ENCODE measurements at regions not wholly inside any gene's neighbourhood (a gene's known extent, or its start where the extent isn't known, plus 50 kb on each side); places are given as distances from the start of the nearest gene placed in this dataset.
"Not testable (repeated sequence)": the region's sequence is repeated elsewhere in the genome, so short reads cannot be mapped to it uniquely, and the experiment has no call there.

DNA sequence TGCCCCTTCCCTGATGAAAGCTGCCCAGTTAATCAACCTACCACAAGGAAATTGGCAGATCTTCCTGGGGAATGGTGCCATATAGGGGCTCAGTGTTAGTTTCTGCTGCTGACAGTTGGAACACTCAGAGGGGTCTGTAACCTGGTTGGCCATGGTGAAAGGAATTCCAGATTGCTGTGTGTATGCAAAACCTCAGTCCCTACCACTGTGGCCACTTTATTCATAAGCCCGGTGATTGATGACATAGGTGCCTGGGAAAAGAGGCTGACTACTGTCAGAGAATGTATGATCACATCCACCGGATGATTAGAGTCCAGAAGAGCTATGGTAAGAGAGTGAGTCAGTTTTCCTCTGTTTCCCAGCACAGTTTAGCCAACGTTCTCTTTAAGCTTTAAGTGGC is 363.9 kb upstream of the NPAP1 start:
- ATAC-seq; DNase-seq (ENCODE audit: low read depth in 1 of 2, low spot score in 1 of 2); H3K27ac ChIP-seq; CTCF ChIA-PET; H3K4me2 ChIP-seq; H3K4me3 ChIP-seq; POLR2A ChIA-PET; FAIRE-seq; H3K4me1 ChIP-seq; H3K9me3 ChIP-seq: not testable (repeated sequence)
- WGBS (ENCODE audit: missing lambda C conversion rate): 22% methylated on average over 3 of the region's 3 CpGs

DNA sequence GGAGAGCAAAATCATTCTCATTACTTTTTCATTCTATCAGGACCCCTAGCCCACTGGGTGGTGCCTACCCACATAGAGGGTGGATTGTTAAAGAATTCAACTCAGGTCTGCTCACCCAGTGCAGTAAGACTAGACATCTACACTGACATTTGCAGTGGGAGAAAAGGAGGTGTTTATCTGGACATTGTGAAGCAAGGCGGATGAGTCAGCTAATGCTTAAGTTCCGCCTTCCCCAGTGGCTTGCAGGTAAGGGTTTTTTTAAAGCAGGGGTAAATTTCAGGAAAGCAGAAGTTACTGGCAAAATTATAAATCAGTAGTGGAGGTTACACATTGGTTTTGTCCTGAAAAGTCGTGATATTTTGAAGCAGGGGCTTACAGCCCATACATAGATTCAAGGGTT is 359.2 kb upstream of the NPAP1 start:
- H3K4me1 ChIP-seq; FAIRE-seq; ATAC-seq; H3K27ac ChIP-seq; H3K9me3 ChIP-seq; CTCF ChIA-PET; H3K4me3 ChIP-seq; H3K4me2 ChIP-seq; DNase-seq (ENCODE audit: low read depth in 1 of 2, low spot score in 1 of 2); POLR2A ChIA-PET: not testable (repeated sequence)
- WGBS (ENCODE audit: missing lambda C conversion rate): 26% methylated on average over 3 of the region's 3 CpGs

DNA sequence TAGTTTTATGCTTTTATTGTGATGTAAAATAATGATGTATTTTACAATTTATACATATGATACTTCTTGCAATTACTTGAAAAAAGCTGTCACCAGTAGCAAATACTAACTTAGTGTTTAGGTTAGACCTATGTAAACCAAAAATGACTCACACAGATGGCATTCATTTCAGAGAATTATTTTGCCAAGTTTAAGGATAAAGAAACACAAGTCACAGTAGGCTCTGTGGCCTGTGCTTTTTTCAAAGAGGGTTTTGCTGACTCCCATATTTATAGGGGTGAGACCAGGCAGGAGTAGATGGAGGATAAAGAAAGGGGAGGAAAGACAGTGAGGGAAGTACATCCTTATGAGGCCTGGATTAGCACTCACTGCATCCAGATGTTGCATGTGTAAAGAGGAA is 356.6 kb upstream of the NPAP1 start:
- H3K4me1 ChIP-seq: no peaks in the 10 kb centered on the region
- no peak overlapping the region for H3K27ac ChIP-seq
- POLR2A ChIA-PET: no interaction called here
- peak; percentile 59 for FAIRE-seq
- CTCF ChIA-PET: no interaction called here
- no peak overlapping the region for H3K4me3 ChIP-seq
- H3K9me3 ChIP-seq: no peaks in the 10 kb centered on the region
- no peak for TF ChIP-seq SMC3 (IDR thresholded peaks at IDR 0.05)
- TF ChIP-seq HOXB13 (CRISPR knock-in tag; IDR thresholded peaks at IDR 0.05; ENCODE audit: low read depth): no peak
- TF ChIP-seq NFE2L2 (conservative IDR thresholded peaks at IDR 0.05; ENCODE audit: low read length): no peak
- TF ChIP-seq POLR2AphosphoS2 (conservative IDR thresholded peaks at IDR 0.05; ENCODE audit: low read length): no peak
- no peak for TF ChIP-seq POLR2A (IDR thresholded peaks at IDR 0.05; ENCODE audit: low read length)
- TF ChIP-seq CHD2 (IDR thresholded peaks at IDR 0.05; ENCODE audit: low read length, partially characterized antibody): no peak
- TF ChIP-seq, protein P1, sequence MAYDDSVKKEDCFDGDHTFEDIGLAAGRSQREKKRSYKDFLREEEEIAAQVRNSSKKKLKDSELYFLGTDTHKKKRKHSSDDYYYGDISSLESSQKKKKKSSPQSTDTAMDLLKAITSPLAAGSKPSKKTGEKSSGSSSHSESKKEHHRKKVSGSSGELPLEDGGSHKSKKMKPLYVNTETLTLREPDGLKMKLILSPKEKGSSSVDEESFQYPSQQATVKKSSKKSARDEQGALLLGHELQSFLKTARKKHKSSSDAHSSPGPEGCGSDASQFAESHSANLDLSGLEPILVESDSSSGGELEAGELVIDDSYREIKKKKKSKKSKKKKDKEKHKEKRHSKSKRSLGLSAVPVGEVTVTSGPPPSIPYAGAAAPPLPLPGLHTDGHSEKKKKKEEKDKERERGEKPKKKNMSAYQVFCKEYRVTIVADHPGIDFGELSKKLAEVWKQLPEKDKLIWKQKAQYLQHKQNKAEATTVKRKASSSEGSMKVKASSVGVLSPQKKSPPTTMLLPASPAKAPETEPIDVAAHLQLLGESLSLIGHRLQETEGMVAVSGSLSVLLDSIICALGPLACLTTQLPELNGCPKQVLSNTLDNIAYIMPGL (CRISPR knock-in tag; IDR thresholded peaks at IDR 0.05; ENCODE audit: borderline replicate concordance): no peak
- TF ChIP-seq, protein P2, sequence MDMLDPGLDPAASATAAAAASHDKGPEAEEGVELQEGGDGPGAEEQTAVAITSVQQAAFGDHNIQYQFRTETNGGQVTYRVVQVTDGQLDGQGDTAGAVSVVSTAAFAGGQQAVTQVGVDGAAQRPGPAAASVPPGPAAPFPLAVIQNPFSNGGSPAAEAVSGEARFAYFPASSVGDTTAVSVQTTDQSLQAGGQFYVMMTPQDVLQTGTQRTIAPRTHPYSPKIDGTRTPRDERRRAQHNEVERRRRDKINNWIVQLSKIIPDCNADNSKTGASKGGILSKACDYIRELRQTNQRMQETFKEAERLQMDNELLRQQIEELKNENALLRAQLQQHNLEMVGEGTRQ (IDR thresholded peaks at IDR 0.05): no peak
- no peak for TF ChIP-seq EP300 (IDR thresholded peaks at IDR 0.05)
- TF ChIP-seq MAFK (IDR thresholded peaks at IDR 0.05; ENCODE audit: partially characterized antibody): no peak
- ATAC-seq: no peak
- DNase-seq (ENCODE audit: low read depth in 1 of 2, low spot score in 1 of 2): no peak
- no peak overlapping the region for H3K4me2 ChIP-seq

DNA sequence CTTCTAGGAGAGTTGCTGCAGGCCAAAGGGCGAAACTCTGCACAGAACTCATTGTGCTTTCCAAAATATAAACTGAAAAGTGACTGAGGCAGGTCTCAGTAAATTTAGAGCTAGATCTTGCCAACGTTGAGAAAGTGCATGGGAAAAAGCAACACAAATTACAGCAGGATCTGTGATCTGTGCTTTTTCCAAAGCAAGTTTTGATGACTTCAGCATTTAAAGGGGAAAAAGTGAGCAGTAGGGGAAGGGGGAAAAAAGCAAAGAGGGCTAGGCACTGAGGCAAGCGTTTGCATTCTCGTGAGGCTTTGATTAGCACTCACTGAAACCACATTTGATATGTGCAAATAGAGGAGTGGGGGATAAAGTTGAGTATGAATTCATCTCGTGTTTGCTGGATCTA is 351.5 kb upstream of the NPAP1 start:
- DNase-seq (ENCODE audit: low read depth in 1 of 2, low spot score in 1 of 2); H3K4me1 ChIP-seq; CTCF ChIA-PET; H3K9me3 ChIP-seq; H3K4me2 ChIP-seq; FAIRE-seq; H3K27ac ChIP-seq; H3K4me3 ChIP-seq; POLR2A ChIA-PET; ATAC-seq: not testable (repeated sequence)
- TF ChIP-seq MAFK (IDR thresholded peaks at IDR 0.05; ENCODE audit: partially characterized antibody): peak; percentile 39
- WGBS (ENCODE audit: missing lambda C conversion rate): 14% methylated on average over 4 of the region's 5 CpGs

DNA sequence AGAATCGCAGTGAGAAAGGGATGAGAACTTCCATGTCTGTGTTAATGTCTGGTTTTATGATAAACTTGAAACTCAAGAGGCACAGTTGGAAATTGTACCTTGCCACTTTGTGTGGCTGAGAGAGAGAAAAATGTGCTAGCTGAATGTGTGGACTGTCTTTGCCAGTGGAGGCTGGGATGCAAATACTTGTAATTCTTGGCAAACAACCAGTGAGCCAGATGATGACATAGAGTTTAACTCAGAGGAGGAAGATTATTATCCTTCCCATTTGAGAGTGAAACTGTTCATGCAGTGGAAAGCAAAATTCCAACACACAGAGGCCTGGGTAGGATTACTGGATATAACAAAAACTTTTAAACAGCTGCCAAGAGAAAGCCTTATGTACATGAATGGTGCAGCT is 349.1 kb upstream of the NPAP1 start:
- DNase-seq (ENCODE audit: low read depth in 1 of 2, low spot score in 1 of 2); ATAC-seq; H3K4me2 ChIP-seq; H3K4me3 ChIP-seq; H3K9me3 ChIP-seq; POLR2A ChIA-PET; H3K4me1 ChIP-seq; CTCF ChIA-PET; H3K27ac ChIP-seq: not testable (repeated sequence)
- peak; percentile 65 for FAIRE-seq
- WGBS (ENCODE audit: missing lambda C conversion rate): 2% methylated on average over 1 of the region's 1 CpG

DNA sequence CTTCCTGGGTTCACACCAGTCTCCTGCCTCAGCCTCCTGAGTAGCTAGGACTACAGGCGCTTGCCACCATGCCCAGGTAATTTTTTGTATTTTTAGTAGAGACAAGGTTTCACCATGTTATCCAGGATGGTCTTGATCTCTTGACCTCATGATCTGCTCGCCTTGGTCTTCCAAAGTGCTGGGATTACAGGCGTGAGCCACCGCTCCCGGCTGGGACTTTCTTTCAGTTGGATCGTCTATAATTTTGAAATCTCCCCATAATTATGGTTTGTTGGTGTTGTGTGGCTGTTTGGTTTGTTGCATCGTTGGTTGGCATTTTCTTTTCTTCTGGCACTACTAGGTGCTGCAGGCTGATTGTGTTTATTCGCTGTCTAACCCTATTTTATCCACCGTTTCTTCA is 343.6 kb upstream of the NPAP1 start:
- ATAC-seq; H3K4me3 ChIP-seq; DNase-seq (ENCODE audit: low read depth in 1 of 2, low spot score in 1 of 2); FAIRE-seq; H3K27ac ChIP-seq; H3K4me2 ChIP-seq; CTCF ChIA-PET; POLR2A ChIA-PET; H3K4me1 ChIP-seq; H3K9me3 ChIP-seq: not testable (repeated sequence)
- 31% methylated on average over 9 of the region's 9 CpGs for WGBS (ENCODE audit: missing lambda C conversion rate)

DNA sequence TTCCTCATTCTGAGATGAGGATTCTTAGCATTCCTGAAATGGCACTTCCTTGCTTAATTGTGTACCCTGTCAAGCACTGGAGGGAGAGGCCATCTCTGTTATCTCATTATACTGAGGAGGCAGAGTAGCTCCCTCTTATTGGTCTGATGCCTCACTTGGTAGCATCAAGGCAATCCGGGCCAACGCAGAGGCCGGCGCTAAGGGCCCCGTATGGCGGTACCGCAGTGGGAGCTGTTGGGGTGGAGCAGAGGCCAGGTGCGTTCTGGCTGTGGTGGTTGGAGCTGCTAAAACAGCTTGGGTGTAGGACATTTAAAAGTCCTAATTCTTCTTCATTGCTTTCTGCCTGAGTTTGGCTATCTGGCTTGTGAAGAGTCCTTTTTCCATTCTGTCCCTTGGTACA is 333.7 kb upstream of the NPAP1 start:
- H3K4me1 ChIP-seq; H3K27ac ChIP-seq; DNase-seq (ENCODE audit: low read depth in 1 of 2, low spot score in 1 of 2); FAIRE-seq; POLR2A ChIA-PET; H3K4me3 ChIP-seq; ATAC-seq; H3K9me3 ChIP-seq; CTCF ChIA-PET; H3K4me2 ChIP-seq: not testable (repeated sequence)
- WGBS (ENCODE audit: missing lambda C conversion rate): 38% methylated on average over 8 of the region's 8 CpGs

DNA sequence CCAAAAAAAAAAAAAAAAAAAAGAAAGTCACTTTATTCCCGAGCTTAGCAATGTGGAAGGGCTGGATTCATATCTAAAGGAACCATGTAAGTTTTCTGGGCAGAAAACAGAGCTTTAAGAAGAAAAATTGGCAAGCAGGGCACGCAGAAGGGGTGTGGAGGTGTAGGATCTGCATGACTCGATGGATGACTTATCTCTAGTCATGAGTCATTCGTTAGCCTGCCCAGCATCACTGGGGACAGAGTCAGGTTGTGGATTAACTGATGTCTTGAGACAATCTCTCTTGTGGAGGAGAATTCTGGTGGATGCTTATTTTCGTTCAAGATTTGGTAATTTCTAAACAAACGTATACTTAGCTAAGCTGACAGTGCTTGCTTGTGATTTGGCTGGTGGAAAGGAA is 322.8 kb upstream of the NPAP1 start:
- FAIRE-seq; H3K4me1 ChIP-seq; POLR2A ChIA-PET; ATAC-seq; H3K27ac ChIP-seq; H3K9me3 ChIP-seq; DNase-seq (ENCODE audit: low read depth in 1 of 2, low spot score in 1 of 2); H3K4me2 ChIP-seq; H3K4me3 ChIP-seq: not testable (repeated sequence)
- 3% methylated on average over 6 of the region's 6 CpGs for WGBS (ENCODE audit: missing lambda C conversion rate)
- CTCF ChIA-PET: interaction anchor here (0.7 kb wide), 1 partner anchor 495 kb away, joined by 4 read pairs; no protein-coding TSS in a partner anchor

DNA sequence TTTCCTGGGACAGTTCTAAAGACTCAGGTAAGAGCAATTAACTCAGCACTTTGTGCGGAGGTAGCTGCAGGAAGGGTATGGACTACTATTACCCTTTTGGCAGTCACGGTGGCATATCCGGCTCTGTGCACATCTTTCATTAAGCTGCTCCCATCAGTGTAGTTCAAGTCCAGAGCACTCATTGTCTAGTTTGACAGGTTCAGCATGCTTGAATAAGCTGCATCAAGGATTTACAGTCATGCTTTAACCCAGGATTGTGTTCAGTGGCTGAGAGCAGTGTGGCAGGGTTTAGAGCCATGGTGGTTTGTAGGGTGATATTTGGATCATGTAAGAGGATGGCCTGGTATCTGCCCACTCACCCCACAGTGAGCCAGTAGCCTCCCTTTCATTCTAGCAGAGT is 294.5 kb upstream of the NPAP1 start:
- H3K4me3 ChIP-seq; FAIRE-seq; H3K4me1 ChIP-seq; H3K4me2 ChIP-seq; POLR2A ChIA-PET; H3K9me3 ChIP-seq; H3K27ac ChIP-seq; DNase-seq (ENCODE audit: low read depth in 1 of 2, low spot score in 1 of 2); CTCF ChIA-PET; ATAC-seq: not testable (repeated sequence)
- 37% methylated on average over 3 of the region's 3 CpGs for whole genome bisulfite sequencing (ENCODE audit: missing lambda C conversion rate)
